ENCODE measurements at regions not wholly inside any gene's neighbourhood (a gene's known extent, or its start where the extent isn't known, plus 50 kb on each side); places are given as distances from the start of the nearest gene placed in this dataset.

- Mint-ChIP-seq H3K4me3 (no peak overlapping the region), H3K9me3 (peaks cover 29% of the 10 kb centered on the region), H3K27ac (no peak overlapping the region), H3K4me1 (peaks cover 14% of the 10 kb centered on the region), H3K27me3 (ENCODE audit: low read depth) (peaks cover 7% of the 10 kb centered on the region), H3K36me3 (ENCODE audit: low read depth) (peaks cover 5% of the 10 kb centered on the region)
- TF ChIP-seq CTCF (IDR thresholded peaks at IDR 0.05; ENCODE audit: unreplicated experiment in 3 of 3) = no peak
Observed at GRCh38 chr2:128729051-128729450, 410.4 kb upstream of the HS6ST1 start.

- Mint-ChIP-seq H3K27ac (no peak overlapping the region), H3K27me3 (ENCODE audit: low read depth) (peaks cover 3% of the 10 kb centered on the region), H3K9me3 (peaks cover 28% of the 10 kb centered on the region), H3K36me3 (ENCODE audit: low read depth) (peaks cover 5% of the 10 kb centered on the region), H3K4me3 (no peak overlapping the region), H3K4me1 (peaks cover 25% of the 10 kb centered on the region)
- no peak for TF ChIP-seq CTCF (IDR thresholded peaks at IDR 0.05; ENCODE audit: unreplicated experiment in 3 of 3)
Observed at GRCh38 chr2:128731994-128732650, 413.5 kb upstream of the HS6ST1 start.

- H3K27ac Mint-ChIP-seq = no peak overlapping the region
- peaks cover 5% of the 10 kb centered on the region for H3K36me3 Mint-ChIP-seq (ENCODE audit: low read depth)
- TF ChIP-seq CTCF (IDR thresholded peaks at IDR 0.05; ENCODE audit: unreplicated experiment in 3 of 3) = no peak
- H3K4me1 Mint-ChIP-seq = peaks cover 25% of the 10 kb centered on the region
- H3K9me3 Mint-ChIP-seq = peaks cover 25% of the 10 kb centered on the region
- H3K4me3 Mint-ChIP-seq = no peak overlapping the region
- H3K27me3 Mint-ChIP-seq (ENCODE audit: low read depth) = peaks cover 3% of the 10 kb centered on the region
Observed at GRCh38 chr2:128732976-128733431, 414.3 kb upstream of the HS6ST1 start.

GRCh38 chr2:128733450-128733849 lies 414.8 kb upstream of the HS6ST1 start:
- Mint-ChIP-seq H3K27ac (no peak overlapping the region), H3K9me3 (peaks cover 21% of the 10 kb centered on the region), H3K27me3 (ENCODE audit: low read depth) (peaks cover 3% of the 10 kb centered on the region), H3K36me3 (ENCODE audit: low read depth) (peaks cover 1% of the 10 kb centered on the region), H3K4me3 (no peak overlapping the region), H3K4me1 (peaks cover 25% of the 10 kb centered on the region)
- TF ChIP-seq CTCF (IDR thresholded peaks at IDR 0.05; ENCODE audit: unreplicated experiment in 3 of 3) = no peak

- Mint-ChIP-seq H3K27ac (peak overlapping the region; percentile 5 to 72 (median 60)), H3K27me3 (ENCODE audit: low read depth) (peaks cover 3% of the 10 kb centered on the region), H3K36me3 (ENCODE audit: low read depth) (no peaks in the 10 kb centered on the region), H3K4me1 (peaks cover 25% of the 10 kb centered on the region), H3K9me3 (peaks cover 14% of the 10 kb centered on the region), H3K4me3 (peak overlapping the region in 1 of 3 experiments; percentile 26)
- TF ChIP-seq CTCF (IDR thresholded peaks at IDR 0.05; ENCODE audit: unreplicated experiment in 3 of 3) = no peak
Observed at GRCh38 chr2:128734521-128735295, 416.0 kb upstream of the HS6ST1 start.

Measured in nephron (organoid).